Astrocyte (in vitro differentiated cells and primary cell): ENCODE measurements at regions not wholly inside any gene's neighbourhood (a gene's known extent, or its start where the extent isn't known, plus 50 kb on each side); places are given as distances from the start of the nearest gene placed in this dataset.

Experiments used
- CTCF ChIP-seq: IDR thresholded peaks from 2 replicates; pipeline ENCODE4 v1.5.1; 2011; ENCODE audit warnings: low read depth, mild to moderate bottlenecking, inconsistent platforms, low read length, moderate library complexity; ENCODE audit not compliant: insufficient read depth
- EZH2 ChIP-seq: IDR thresholded peaks from 2 replicates; pipeline ENCODE4 v1.6.1; 2012; ENCODE audit warnings: mild to moderate bottlenecking, low read length, inconsistent platforms; ENCODE audit not compliant: insufficient read depth

DNA sequence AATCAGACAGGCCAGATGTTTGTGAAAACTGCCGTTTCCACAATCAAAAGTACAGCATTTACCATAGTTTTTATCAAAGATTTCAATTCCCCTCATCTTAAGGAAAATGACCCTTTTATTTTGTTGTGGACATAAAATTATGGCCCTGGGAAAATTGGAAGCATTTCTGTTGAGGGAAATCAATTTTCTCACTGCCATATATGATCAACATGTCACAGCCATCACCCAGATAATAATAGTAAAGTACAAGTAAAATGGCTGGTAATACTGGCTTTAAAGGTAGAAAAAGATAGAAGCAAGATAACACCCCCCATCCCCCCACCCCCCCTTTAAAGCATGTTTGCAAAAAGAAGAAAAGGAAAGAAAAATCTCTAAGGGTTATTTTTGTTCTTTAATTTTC lies 311.7 kb downstream of the WDR72 start:
- TF ChIP-seq CTCF (no peak), EZH2 (no peak)
